ENCODE measurements at regions not wholly inside any gene's neighbourhood (a gene's known extent, or its start where the extent isn't known, plus 50 kb on each side); places are given as distances from the start of the nearest gene placed in this dataset.

- no peak for TF ChIP-seq CTCF (conservative IDR thresholded peaks at IDR 0.05; ENCODE audit: low read length)
- TF ChIP-seq EZH2phosphoT487 (IDR thresholded peaks at IDR 0.05; ENCODE audit: borderline replicate concordance): no peak
Observed at GRCh38 chr10:123455861-123456260, 210.3 kb upstream of the GPR26 start.
